NCI-H524 (cell line): ENCODE measurements at regions not wholly inside any gene's neighbourhood (a gene's known extent, or its start where the extent isn't known, plus 50 kb on each side); places are given as distances from the start of the nearest gene placed in this dataset.

Source experiments
- DNase-seq, 2 experiments: peaks; one replicate each; lab custom pipeline; 2025; lab: John Stamatoyannopoulos, UW

DNA sequence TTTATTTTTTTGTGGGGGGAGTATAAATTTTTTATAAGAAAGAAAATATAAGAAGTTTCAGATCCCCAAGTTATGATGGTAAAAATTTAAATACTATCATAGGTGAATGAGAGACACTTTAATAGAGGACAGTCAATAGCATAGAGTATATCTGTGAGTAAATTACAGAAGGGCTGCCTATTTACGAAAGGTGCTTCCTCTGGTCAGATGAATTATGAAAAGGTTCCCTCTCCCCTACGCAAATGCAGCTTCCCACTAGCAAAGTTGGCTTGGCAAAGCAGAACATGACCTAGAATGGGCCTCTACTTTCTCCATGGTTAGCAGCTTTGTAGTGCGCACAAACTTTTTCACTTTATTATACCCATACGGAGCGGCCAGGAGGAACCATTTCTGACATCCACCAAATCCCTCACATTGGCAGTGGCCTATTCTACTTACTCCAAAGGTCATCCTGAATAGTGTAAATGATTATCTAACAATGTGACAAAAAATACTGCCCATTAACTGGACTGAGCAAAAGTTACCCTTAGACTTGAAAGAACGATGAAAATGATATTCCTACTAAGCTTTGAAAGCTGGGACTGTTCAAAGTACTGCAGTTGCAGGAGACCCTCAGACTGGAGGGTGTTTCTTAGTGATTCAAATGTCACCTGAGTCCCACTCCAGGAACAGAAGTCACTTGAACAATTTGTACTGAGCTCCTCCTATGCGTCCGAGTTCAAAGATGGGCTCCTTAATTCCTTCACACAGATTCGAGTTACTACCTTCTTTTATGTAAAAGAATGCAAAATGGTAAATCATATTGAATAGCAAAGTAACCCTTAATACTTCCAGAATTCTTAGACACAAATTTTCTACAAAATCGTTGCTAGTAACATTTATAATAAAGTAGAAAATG, 148.5 kb downstream of the NOL4 start:
- DNase-seq: no peak

DNA sequence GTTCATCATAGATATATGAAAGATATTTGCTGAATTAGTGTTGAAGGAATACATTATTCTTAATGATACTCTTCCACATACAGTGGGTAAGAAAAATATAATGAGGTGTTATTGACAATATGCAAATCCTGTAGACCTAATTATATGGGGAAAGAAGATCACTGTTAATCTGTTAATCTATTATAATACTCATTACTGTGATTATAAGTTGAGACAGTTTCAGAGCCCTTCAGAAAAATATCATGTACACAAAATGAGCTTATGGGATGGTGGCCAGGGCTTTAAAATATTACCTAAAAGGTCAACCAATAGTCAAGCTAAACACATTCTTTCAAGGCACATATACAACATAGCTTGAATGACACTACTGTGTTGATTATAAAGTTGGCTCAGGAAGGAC, 163.5 kb downstream of the NOL4 start:
- no peak for DNase-seq

DNA sequence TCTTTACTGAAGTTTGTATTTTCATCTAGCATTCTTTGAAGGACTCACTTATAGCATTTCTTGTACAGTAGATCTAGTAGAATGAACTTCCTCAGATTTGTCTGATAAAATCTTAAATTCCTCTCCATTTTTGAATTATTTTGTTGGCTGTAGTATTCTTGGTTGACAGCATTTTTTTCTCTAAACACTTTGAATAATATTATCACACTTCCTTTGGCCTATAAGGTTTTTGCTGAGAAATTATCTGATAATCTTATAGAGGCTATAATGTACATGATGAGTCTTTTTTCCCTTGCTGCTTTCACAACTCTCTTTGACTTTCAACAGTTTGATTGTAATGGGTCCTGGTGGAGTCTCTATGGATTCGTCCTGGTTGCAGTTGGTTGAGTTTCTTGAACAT, 169.5 kb downstream of the NOL4 start:
- DNase-seq: no peak

GRCh38 chr18:34050661-34051060, 174.1 kb downstream of the NOL4 start:
- no peak for DNase-seq

- DNase-seq: no peak
These were observed 175.2 kb downstream of the NOL4 start for GRCh38 chr18:34049511-34049910.

DNA sequence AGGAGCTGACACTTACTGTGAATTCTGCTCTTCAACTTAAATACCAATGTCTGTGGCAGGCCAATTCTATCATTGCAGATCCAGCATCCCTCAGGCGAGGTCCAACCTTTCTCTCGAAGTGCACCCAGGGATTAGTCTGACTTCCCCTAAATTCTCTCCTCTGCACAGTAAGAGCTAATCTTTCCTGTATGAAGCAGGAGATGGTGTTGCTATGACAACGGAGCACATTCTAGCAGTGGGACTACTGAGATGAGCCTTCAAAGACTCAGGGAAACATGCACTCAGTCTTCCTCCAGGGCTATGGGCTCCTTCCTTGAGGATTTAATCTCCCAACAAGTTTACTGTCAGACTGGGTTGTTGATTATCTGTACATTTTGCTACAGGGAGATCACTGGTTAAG, 176.3 kb downstream of the NOL4 start:
- DNase-seq: peak; percentile 39 to 70

- no peak for DNase-seq
These were observed 182.1 kb downstream of the NOL4 start for GRCh38 chr18:34042423-34043146.

- DNase-seq: no peak
These were observed 185.1 kb downstream of the NOL4 start for GRCh38 chr18:34039611-34040010.

DNA sequence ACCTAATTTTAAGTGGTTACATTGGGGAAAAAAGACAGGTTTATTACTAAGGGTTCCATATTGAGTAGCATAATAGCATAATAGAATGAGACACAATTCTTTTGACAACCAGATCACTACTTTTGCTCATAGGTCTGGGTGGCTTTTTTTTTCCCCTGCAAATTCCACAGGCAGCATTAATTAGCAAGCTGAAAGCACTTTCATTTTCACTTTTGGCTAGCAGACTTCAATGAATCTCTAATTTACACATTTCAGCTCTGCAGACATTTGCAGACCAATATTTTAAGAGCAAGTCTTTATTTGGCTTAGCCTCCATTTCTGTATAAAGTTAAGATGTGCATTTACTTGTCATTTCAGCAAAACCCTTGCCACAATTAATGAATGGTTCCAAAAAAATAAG, 185.5 kb downstream of the NOL4 start:
- DNase-seq: no peak

- DNase-seq: no peak
These were observed 186.6 kb downstream of the NOL4 start for GRCh38 chr18:34038086-34038485.

- no peak for DNase-seq
These were observed 190.7 kb downstream of the NOL4 start for GRCh38 chr18:34033968-34034367.

DNA sequence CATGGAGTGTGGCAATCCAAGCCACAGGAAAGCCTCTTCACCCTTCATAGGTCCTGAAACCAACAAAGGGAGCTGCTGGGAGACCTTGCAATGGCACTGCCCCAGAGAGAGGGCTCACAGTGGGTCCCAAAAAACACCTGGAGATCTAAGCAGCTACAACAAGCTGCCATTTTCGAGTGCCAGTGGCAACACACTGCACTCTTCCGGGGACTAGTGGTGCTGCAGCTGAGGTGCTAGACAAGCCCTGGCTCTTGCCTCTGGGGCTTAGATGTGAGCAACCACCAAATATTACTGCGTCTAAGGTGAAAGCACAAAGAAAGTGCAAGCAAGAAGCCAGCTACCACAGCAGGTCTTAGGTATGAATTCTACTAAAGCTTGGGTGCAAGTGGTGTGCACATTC, 192.9 kb downstream of the NOL4 start:
- no peak for DNase-seq

DNA sequence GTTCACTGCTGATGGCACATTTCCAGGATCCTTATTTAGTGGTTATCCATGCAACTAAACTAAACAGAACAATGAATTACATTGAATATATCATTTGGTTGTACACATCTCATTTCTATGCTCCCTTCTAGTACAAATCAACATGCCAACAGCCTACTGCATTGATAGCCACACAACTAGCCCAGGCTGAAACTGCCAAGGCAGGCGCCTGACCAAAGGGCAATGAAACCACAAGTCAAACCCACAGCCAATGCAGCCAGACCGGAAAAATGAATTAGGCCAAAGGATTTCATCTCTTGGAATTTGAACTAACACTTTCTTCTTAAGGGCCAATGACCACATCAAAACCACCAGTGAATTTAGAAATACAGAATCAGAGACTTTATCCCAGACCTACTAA, 196.4 kb downstream of the NOL4 start:
- DNase-seq: no peak

DNA sequence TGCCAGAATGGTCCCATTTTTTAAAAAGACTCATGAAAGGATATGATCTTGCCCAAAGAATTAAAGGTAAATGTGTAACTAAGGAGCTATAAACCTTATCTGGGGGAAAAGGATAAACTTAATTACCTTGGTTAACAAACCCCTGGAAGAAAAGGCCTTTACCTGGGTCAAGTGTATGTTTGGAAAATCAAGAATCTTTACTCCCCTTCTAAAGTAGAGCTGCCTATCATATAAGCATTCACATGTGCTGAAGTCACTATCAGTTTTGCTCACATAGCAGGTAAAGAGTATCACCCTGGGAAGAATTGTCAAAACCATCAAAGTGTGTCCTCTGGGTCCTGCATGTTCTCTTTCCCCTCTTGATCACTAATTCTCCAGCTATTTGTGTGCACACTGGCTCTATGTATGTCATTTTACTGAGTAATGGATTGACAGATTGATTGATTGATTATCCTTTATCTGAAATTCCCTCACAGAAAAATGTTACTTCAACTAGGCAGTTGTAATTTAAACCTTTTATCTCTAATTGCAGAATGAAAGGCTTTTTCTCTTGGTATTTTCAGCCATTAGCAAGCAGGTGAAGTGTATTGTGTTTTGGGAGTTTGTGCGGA, 199.4 kb downstream of the NOL4 start:
- no peak for DNase-seq

DNA sequence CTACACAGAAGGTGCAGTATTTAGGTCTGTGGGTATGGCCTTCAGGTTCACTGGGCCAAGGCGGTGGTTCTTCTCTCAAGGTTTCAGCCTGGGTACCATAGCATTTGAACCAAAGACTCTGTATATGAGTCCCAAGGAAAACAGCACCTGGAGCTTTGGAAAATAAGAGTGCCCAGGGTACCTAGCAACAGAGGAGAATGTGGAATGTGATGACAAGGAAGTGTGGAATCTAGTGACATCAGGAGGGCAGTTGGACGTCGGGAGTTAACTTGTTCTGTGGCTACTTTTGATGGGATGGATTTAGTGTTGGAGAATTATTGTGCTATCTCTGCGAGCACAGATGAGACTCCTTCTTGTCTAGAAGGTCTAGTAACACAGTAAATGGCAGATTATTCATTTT, 201.2 kb downstream of the NOL4 start:
- DNase-seq: no peak

DNA sequence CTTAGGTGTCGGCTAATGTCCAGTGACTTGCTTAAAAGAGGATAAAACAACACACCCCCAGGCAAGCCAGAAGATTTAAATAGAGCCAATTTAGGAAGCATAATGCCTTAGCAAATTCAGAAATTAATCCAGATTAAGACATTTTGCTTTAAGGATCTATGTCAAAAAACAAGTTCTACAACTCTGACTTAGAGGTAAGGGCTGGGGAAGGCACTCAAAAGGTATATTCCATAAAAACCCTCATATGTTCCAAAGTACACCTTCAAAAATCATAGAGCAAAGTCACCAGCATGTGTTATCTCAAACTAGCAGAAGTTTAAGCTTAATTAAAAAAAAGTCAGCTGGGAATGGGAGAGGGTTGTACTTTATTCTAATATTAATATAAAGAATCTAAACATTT, 206.4 kb downstream of the NOL4 start:
- DNase-seq: no peak

DNA sequence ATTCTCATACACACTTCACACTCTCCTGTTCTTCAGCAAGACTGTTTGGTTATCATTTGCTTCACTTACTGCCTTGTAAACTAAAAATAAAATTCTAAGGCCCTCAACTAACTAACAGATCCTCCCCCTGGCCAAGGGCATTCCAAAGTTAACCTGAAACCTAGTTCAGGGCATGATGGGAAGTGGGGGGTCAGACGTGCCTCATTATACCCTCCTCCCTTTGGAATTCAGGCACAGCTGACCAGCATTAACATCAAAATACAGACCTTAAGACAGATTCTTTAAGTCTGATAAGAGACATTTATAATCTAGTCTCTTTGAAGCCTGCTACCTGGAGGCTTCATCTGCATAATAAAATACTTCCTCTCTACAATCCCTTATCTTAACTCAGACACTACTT, 221.0 kb downstream of the NOL4 start:
- no peak for DNase-seq

DNA sequence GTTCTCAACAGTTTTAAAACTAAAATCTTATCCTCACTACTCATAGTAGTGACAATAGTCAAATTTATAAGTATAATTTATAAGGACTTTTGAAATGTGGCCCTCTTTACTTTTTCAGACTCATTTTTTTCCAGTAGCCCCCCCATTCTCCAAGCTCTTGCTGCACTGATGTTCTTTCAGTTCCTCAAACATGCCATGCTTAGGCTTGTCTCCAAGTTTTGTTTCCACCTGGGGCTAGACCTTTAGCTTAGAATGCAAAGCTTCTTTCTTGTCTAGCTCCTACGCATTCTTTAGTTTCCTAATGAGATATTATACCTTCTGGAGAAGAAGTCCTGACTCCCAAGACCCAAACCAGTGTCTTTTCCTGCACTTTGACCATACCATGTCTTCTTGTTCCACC, 222.6 kb downstream of the NOL4 start:
- DNase-seq: no peak

GRCh38 chr18:34001376-34001775, 223.3 kb downstream of the NOL4 start:
- DNase-seq: no peak

- no peak for DNase-seq
These were observed 237.5 kb downstream of the NOL4 start for GRCh38 chr18:33987206-33987605.

DNA sequence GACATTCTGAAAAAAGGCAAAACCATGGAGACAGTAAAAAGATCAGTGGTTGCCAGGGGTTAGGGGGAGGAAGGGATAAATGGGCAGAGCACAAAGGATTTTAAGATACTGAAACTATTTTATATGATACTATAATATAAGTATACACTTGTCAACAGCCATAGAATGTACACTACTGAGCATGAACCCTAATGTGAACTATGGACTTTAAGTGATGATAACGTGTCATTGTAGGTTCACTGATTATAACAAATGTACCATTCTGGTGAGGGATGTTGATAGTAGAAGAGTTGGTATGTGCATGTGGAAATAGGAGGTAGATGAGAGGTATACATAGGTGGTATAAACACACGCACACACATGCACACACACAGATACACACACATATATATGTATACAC, 241.6 kb downstream of the NOL4 start:
- DNase-seq: no peak

DNA sequence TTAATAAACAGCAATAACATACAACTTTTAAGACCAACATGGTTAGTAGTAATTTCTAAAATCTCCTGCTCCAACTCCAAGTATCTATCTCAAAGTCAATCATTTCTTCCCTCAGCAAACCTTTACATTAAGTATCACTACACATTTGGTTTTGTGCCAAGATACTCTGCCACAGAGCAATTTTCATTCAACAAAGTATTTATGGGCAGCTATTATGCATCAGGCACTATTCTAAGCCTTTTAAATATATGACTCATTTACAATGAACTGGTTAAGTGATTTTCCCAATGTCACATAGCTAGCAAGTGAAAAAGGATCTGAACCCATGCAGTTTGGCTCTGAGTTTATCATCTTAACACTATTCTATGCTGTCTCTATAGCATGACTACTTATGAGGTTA, 264.3 kb downstream of the NOL4 start:
- no peak for DNase-seq

DNA sequence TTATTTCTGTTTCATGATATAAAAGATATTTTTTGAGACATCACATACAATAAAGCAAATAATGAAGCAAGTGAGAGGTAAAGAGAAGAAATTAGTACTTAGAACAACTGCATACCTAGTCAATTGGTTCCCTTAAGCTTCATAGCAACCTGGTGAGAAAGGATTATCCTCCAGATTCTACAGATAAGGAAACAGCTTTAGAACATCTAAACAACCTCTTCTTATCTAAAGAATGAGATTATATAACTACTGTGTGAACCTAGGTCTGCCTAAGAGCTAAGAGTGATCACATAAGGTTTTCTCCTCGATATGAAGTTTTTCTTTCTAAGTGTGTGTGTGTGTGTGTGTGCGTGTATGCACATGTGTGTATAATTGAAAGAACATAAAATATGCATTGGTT, 265.1 kb downstream of the NOL4 start:
- no peak for DNase-seq
